ENCODE measurements at regions not wholly inside any gene's neighbourhood (a gene's known extent, or its start where the extent isn't known, plus 50 kb on each side); places are given as distances from the start of the nearest gene placed in this dataset.

DNA sequence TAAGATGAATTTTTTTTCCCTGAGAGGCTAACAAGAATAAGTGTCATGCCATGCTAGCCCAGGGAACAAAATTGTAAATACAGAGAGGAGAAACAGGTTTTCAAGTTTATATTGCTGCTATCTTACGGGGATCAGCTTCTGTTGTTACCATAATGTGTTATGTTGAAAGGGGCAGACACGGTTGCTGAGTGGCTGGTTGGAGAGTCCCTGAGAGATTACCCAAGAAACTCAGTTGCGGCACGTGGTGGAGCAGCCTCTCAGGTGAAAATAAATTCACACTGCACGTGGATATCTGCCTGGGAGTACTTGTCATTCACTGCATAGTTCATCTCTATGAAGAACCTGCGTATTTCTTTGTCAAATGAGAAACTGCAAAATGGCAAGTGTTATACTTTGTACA, 293.6 kb downstream of the TDRD3 start:
- DNase-seq (ENCODE audit: low spot score) = no peak

DNA sequence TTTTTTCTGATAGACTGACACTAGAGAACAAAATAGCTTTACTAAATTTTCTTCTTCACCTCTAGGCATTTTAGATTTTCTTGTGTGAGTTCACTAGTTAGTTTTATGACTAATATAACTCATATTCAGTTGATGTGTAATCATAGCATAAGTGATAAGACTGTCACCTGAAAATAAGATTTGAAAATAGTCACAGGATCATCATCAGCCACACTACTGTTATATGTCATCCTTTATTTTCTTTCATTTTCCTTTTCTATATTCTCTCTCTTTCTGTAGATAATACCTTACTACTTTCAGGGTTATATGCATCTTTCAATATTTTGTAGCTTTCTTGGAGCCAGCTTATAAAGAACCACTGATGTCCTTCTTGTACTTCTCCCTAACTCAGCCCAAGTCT, 292.6 kb downstream of the TDRD3 start:
- TF ChIP-seq CTCF (IDR thresholded peaks at IDR 0.05; ENCODE audit: extremely low read depth, missing control alignments) = no peak
- DNase-seq (ENCODE audit: low spot score) = no peak

More for the DNA sequence above, 293.6 kb downstream of the TDRD3 start:
- TF ChIP-seq CTCF (IDR thresholded peaks at IDR 0.05; ENCODE audit: extremely low read depth, missing control alignments) = no peak

DNA sequence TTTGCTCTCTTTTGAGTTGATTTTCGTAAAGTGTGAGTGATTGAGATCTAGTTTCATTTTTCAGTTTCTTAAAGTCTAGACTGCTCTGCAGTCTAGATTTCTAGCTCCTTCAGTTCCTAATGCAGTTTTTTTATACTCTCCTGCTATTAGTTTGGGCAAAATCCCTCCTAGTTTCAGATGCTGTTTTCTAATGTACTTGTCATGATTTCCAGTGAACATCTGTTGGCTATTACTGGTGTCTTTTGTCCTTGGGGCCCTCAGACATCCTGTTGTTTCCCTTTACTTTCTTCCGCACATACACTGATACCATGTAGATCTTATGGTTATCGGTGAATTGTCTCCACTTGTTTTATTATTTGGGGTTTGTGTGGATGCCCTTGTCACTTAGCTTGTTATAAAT, 292.1 kb downstream of the TDRD3 start:
- TF ChIP-seq CTCF (IDR thresholded peaks at IDR 0.05; ENCODE audit: extremely low read depth, missing control alignments) = no peak
- DNase-seq (ENCODE audit: low spot score) = no peak

DNA sequence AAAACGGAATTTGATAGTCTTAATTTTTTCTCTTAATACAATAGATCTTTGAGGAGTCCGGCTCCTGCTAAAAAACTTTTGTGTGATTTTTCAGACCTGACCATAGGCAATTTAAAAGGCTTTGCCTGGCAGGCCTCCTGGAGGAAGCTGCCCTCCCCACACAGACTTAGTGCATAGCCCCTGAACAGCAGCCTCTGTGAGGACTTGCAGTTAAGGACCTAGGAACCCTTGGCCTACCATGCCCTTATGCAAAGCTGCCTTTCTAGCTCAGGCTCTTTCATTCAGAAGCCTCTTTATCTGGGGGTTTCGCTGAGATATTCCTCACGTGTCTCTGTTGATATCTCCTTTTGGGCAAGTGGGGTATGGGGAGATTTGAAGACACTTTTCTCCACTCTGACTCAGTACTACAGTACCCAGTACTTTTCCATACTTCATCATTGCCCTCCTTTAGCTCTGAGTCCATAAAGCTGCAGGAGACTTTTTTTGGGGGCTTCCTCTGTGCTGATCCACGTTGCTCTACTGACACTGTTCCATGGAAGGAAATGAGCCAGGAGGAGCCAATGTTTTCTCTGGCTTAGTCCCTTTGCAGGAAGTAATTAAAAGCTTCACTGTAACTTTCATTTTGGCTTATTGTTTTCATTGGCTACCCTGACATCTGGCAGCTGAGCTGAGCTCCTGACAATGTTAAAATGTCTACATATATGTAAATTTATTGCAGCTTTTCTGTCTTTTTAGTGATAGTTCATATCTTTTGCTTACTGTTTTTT, 283.1 kb downstream of the TDRD3 start:
- DNase-seq (ENCODE audit: low spot score) = no peak
- no peak for TF ChIP-seq CTCF (IDR thresholded peaks at IDR 0.05; ENCODE audit: extremely low read depth, missing control alignments)

DNA sequence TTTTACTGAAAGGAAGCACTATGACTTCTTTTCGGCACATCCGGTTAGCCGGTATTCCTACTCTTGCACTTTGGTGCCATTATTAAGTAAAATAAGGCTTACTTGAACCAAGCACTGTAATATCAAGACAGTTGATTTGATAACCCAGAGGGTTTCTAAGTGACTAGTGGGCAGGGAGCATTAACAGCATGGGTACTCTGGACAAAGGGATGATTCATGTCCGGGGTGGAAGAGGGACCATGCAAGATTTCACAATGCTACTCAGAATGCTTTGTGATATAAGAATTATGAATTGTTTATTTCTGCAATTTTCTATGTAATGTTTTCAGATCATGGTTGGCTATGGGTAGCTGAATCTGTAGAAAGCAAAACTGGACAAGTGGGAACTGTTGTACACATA, 282.1 kb downstream of the TDRD3 start:
- no peak for TF ChIP-seq CTCF (IDR thresholded peaks at IDR 0.05; ENCODE audit: extremely low read depth, missing control alignments)
- no peak for DNase-seq (ENCODE audit: low spot score)

- TF ChIP-seq CTCF (IDR thresholded peaks at IDR 0.05; ENCODE audit: extremely low read depth, missing control alignments) = no peak
- no peak for DNase-seq (ENCODE audit: low spot score)
Measured at GRCh38 chr13:60671386-60671785, 274.4 kb downstream of the TDRD3 start.

GRCh38 chr13:60663788-60664187, 266.8 kb downstream of the TDRD3 start:
- no peak for DNase-seq (ENCODE audit: low spot score)
- no peak for TF ChIP-seq CTCF (IDR thresholded peaks at IDR 0.05; ENCODE audit: extremely low read depth, missing control alignments)
